ENCODE measurements at regions not wholly inside any gene's neighbourhood (a gene's known extent, or its start where the extent isn't known, plus 50 kb on each side); places are given as distances from the start of the nearest gene placed in this dataset.

DNA sequence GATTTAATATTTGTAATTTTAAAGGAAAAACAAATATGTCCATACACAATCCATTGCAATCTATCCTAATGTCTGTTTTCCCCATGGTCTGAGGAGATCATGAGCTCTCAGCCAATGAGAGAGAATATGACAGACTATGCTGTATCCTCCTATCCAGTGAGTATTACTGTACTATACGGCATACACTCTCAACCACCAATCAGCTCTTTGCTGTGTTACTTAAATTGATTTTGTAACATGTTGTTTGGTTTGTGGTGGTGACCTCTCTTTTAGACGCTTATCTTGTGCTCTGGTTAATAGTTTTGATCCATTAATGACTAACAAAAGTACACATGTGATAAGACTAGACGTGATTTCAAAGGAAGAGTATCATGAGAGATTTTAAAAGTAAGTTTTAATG is 231.5 kb upstream of the FOXN3 start:
- DNase-seq (no peak), ATAC-seq (no peak)
- Histone ChIP-seq H3K36me3 (no peaks in the 10 kb centered on the region), H3K9me3 (no peaks in the 10 kb centered on the region), H3K4me1 (no peaks in the 10 kb centered on the region), H3K27me3 (ENCODE audit: low read depth) (no peaks in the 10 kb centered on the region), H3K27ac (no peak overlapping the region), H3K4me3 (no peak overlapping the region)
- TF ChIP-seq, protein P1, sequence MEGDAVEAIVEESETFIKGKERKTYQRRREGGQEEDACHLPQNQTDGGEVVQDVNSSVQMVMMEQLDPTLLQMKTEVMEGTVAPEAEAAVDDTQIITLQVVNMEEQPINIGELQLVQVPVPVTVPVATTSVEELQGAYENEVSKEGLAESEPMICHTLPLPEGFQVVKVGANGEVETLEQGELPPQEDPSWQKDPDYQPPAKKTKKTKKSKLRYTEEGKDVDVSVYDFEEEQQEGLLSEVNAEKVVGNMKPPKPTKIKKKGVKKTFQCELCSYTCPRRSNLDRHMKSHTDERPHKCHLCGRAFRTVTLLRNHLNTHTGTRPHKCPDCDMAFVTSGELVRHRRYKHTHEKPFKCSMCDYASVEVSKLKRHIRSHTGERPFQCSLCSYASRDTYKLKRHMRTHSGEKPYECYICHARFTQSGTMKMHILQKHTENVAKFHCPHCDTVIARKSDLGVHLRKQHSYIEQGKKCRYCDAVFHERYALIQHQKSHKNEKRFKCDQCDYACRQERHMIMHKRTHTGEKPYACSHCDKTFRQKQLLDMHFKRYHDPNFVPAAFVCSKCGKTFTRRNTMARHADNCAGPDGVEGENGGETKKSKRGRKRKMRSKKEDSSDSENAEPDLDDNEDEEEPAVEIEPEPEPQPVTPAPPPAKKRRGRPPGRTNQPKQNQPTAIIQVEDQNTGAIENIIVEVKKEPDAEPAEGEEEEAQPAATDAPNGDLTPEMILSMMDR (IDR thresholded peaks at IDR 0.05): no peak
- intact Hi-C loops (cut with DNase I): no loop called here

DNA sequence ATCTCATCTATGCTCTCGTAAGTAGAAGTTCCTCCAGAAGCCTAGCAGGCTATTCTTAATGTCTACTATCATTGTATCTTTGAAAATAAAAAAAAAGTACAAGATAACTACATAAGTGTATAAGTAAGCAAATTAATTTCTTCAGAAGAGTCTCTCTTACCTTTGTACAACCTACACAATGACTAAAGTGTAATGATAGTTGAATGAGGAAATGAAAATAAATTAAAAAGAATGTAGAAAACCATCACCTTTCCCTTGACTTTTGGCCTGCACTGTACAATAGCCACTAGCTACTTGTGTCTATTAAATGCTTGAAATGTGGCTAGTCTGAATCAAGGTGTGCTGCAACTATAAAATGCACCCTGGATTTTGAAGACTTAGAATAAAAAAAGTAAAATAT is 229.9 kb upstream of the FOXN3 start:
- no peak for ATAC-seq
- no peaks in the 10 kb centered on the region for H3K4me1 ChIP-seq
- H3K4me3 ChIP-seq: no peak overlapping the region
- H3K27ac ChIP-seq: no peak overlapping the region
- H3K27me3 ChIP-seq (ENCODE audit: low read depth): no peaks in the 10 kb centered on the region
- H3K9me3 ChIP-seq: no peaks in the 10 kb centered on the region
- intact Hi-C loops (cut with DNase I): no loop called here
- no peak for DNase-seq
- H3K36me3 ChIP-seq: no peaks in the 10 kb centered on the region
- TF ChIP-seq, protein P1 (IDR thresholded peaks at IDR 0.05): no peak

DNA sequence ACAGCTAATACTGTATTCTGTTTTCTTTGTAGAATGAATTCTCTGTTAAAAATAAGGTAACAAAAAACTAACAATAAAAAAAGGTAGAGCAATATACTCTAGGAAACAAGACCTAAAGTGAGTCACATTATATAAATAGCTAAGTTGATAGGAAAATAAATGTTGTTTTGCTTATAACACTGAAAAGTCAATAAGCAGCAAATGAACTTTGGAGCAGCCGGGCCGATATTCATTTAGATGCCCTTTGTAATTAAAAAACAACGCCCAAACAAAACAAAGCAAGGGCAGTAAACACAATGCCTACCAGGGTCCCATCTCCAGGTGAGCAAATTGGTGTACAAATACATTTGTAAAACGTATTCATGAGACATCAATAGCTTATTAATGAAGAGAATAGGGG is 227.6 kb upstream of the FOXN3 start:
- Histone ChIP-seq H3K9me3 (no peaks in the 10 kb centered on the region), H3K36me3 (no peaks in the 10 kb centered on the region), H3K4me1 (no peaks in the 10 kb centered on the region), H3K27ac (no peak overlapping the region), H3K27me3 (ENCODE audit: low read depth) (no peaks in the 10 kb centered on the region), H3K4me3 (no peak overlapping the region)
- no peak for ATAC-seq
- intact Hi-C loops (cut with DNase I): no loop called here
- no peak for DNase-seq
- TF ChIP-seq, protein P1 (IDR thresholded peaks at IDR 0.05): no peak

DNA sequence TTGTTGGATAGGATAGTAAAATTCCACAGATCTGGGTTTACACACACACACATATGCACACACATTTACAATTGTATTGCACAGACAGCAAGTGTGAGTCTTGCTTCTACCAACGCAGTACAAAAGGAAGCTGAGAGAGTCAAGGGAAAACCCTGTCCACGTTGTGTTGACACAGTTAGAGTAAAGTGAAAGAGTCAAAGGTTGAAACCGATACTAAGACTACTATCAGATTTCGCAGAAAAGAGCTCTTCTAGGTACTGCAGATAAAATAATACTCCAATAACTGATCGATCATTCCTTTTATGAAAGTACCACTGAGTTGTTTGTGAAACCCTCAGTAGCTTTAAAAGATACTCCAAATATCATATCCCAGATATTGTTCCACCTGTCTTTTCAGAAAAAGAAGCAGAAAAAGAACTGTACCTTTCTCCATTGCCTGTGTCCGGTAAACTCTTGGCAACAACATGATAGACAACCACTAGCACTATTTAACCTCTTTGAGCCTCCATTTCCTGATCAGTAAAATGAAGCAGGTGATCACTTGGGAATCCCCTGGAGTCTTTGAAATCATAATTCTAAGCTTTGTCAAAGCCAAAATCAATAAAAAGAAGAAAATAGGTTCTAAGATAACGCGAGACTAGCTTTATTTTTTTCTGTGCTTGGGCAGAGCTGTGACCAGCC is 224.6 kb upstream of the FOXN3 start:
- no peak for ATAC-seq
- TF ChIP-seq, protein P1 (IDR thresholded peaks at IDR 0.05): no peak
- intact Hi-C loops (cut with DNase I): no loop called here
- H3K4me3 ChIP-seq: no peak overlapping the region
- no peaks in the 10 kb centered on the region for H3K36me3 ChIP-seq
- no peak overlapping the region for H3K27ac ChIP-seq
- H3K4me1 ChIP-seq: no peaks in the 10 kb centered on the region
- DNase-seq: no peak
- H3K9me3 ChIP-seq: no peaks in the 10 kb centered on the region
- H3K27me3 ChIP-seq (ENCODE audit: low read depth): no peaks in the 10 kb centered on the region

DNA sequence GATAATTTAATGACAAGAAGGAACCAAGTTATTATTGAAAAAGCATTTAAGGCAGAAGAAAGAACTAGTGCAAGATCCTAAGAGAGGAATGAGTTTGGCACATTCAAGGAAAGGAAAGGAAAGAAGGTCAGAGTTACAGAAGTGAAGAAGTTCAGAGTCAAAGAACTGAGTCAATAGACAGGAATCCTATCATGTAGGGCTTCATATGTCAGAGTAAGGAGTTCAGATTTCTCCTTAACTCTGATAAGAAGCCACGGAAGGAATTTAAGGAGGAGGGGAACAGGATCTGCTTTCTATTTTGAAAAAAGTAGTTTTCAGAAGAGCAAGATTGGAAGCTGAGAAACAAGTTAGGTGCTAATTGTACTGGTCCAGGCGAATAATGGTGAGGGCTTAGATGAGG is 223.1 kb upstream of the FOXN3 start:
- TF ChIP-seq, protein P1 (IDR thresholded peaks at IDR 0.05): no peak
- H3K27me3 ChIP-seq (ENCODE audit: low read depth): no peaks in the 10 kb centered on the region
- no peaks in the 10 kb centered on the region for H3K36me3 ChIP-seq
- H3K4me3 ChIP-seq: no peak overlapping the region
- H3K4me1 ChIP-seq: no peaks in the 10 kb centered on the region
- ATAC-seq: no peak
- H3K27ac ChIP-seq: no peak overlapping the region
- no peaks in the 10 kb centered on the region for H3K9me3 ChIP-seq
- DNase-seq: no peak
- intact Hi-C loops (cut with DNase I): no loop called here

Measured in lower lobe of right lung (tissue), 2 donors.